Pancreas (tissue), 10 donors: ENCODE measurements at regions not wholly inside any gene's neighbourhood (a gene's known extent, or its start where the extent isn't known, plus 50 kb on each side); places are given as distances from the start of the nearest gene placed in this dataset.
A peak's percentile ranks its signal among the peaks of the same experiment; 100 is the strongest.

Source experiments
- ATAC-seq, 4 donors: fragments of 200-7000 bp; cut with Tn5 transposase; one replicate each; pipeline versions ENCODE4 v1.8.0 to v1.9.1; 2020; ENCODE audit warnings: mild to moderate bottlenecking in 4 of 4, moderate library complexity in 4 of 4
- DNase-seq, 6 donors: peaks; one replicate each; pipeline ENCODE4 v3.0.0-alpha.2; 2020
- FAIRE-seq: peaks from 2 replicates; lab custom pipeline; 2012; peaks lifted over from hg19 to GRCh38; lab: Jason Lieb, UNC
- H3K27ac ChIP-seq, 4 donors: fragments of 200-600 bp; sonication (generic); 1 replicate in 3 of 4; 2 replicates in 1 of 4; pipeline versions ENCODE4 v1.5.0 to v1.8.0; 2020
- H3K27me3 ChIP-seq, 4 donors: fragments of 200-600 bp; one replicate each; pipeline ENCODE4 v1.8.0; 2021
- H3K36me3 ChIP-seq, 3 donors: fragments of 200-600 bp; sonication (generic) in 1 of 3; one replicate each; pipeline versions ENCODE4 v1.5.0 to v1.8.0; 2020 to 2021
- H3K4me1 ChIP-seq, 3 donors: fragments of 200-600 bp; one replicate each; pipeline ENCODE4 v1.8.0; 2021
- H3K4me3 ChIP-seq, 4 donors: fragments of 200-600 bp; sonication (generic) in 2 of 4; one replicate each; pipeline versions ENCODE4 v1.5.0 to v1.8.0; 2020 to 2021
- H3K9me3 ChIP-seq, 4 donors: fragments of 200-600 bp; one replicate each; pipeline ENCODE4 v1.8.0; 2021
- CTCF ChIP-seq, 4 donors: fragments of 200-600 bp; sonication (generic) in 3 of 4; IDR thresholded peaks; one replicate each; pipeline versions ENCODE4 v1.5.0 to v1.8.0; 2021; ENCODE audit warnings: antibody characterized with exemption in 4 of 4
- WGBS, 2 donors: extraction: QIAGEN DNeasy Blood & Tissue Kit; methylation state at CpG; one replicate each; pipeline ENCODE4 v1.1.7; 2013; 5-methylcytosine and 5-hydroxymethylcytosine counted together
- intact Hi-C, 3 donors: fragments of 100-400 bp; cut with DNase I; formaldehyde crosslinking; loops; one replicate each; pipeline versions ENCODE4 v1.11.1 to v1.14.2; 2022
- donor health status: healthy with polysubstance abuse.
- donor health status: DM: no; HTN: no; CAD: no; lungs with moderate emphysema.
- donor health status: DM: no; HTN: no; CAD: no.
- donor health status: control.
- donor health status: control.
- donor health status: Bipolar disorder and iron deficiency.
- donor health status: DM: yes; HTN: yes; CAD: no.
- donor health status: DM: no; HTN: no; CAD: no.
- donor health status: DM: no; HTN: no; CAD: no.
- donor health status: DM: yes; HTN: yes; CAD: no.

DNA sequence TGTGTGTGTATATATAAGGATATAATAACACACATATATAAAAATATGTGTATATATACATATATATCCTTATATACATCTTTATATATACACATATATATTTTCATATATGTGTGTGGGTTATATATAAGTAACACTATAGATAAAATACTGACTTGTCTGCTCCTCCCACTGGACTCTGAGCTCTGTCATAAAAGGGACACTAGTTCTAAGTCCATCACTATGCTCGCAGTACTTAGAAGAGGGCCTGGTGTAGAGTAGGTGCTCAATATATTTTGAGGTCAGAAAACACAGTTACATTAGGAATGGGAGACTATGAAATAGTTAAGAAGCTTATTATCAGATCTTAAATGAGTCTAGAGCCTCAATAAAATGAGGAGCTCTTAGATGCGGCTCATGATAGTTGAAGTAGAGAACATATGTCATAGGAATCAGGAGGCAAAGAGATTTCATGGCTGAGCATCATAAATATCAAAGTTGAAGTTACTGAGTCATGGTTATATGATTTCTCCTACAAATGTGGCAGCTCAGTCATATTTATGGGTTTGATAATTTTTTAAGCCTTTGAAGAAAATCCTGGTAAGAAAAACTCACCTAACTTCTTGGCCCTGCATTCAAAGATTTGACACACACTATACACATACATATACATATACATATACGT lies 371.2 kb upstream of the THBS1 start:
- intact Hi-C loops: loop anchor here in 1 of 3 donors (10.0 kb wide), 1 partner anchor 65 kb away; no protein-coding TSS in a partner anchor
- DNase-seq (no peak), FAIRE-seq (no peak), ATAC-seq (no peak)
- WGBS, 2 donors: 95 to 97% methylated on average over 3 of the region's 3 CpGs
- Histone ChIP-seq H3K4me1 (peaks cover 0 to 20% (median 4%) of the 10 kb centered on the region in 3 donors), H3K27ac (no peak overlapping the region), H3K27me3 (no peaks in the 10 kb centered on the region), H3K4me3 (no peak overlapping the region), H3K36me3 (no peaks in the 10 kb centered on the region), H3K9me3 (no peaks in the 10 kb centered on the region)
- TF ChIP-seq CTCF (IDR thresholded peaks at IDR 0.05): no peak

DNA sequence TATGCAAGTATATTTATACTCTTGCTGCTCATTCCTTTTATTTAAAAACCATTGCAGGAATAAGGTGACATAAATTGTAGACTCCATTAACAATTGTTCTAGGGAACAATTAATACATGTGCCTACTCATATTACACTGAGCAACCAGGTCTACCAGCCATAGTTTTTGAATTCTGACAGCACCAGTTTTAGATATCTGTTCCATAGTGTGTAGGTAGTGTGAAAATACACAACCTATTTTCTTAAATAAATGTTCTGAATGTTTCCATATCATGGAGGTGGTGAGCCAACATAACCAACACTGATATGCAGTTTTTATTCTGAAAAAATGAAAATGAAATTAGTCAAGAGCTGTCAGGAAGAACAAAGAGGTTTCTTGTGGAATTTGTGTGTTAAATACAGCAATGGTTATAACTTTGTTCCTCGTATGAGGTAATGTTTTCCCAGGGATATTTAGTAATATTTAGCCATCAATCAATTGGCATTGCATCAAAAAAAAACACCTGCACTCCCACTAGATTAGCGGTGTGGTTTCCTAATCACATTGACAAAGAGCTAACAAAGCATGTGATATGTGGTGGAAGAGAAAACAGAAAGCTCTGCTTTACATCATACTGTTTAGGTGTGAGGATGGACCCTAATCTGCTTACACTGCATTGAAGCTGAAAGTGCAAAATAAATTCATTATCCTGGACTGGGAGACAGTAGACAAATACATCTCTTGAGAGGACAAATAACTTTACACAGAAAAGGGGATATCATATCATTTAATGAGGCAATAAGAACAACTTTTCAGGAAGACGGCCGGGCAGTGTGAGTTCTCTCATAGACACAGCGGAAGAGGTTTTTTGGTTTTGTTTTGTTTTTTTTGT lies 369.5 kb upstream of the THBS1 start:
- DNase-seq: peak in 2 of 6 donors; percentile 25 to 31
- Histone ChIP-seq H3K4me1 (peaks cover 0 to 20% (median 4%) of the 10 kb centered on the region in 3 donors), H3K36me3 (no peaks in the 10 kb centered on the region), H3K4me3 (no peak overlapping the region), H3K27ac (peak overlapping the region; percentile 16 to 69 (median 50)), H3K27me3 (no peaks in the 10 kb centered on the region), H3K9me3 (no peaks in the 10 kb centered on the region)
- FAIRE-seq: no peak
- peak; percentile 90 to 93 (median 92) for ATAC-seq
- intact Hi-C loops: loop anchor here in 1 of 3 donors (10.0 kb wide), 1 partner anchor 63 kb away; no protein-coding TSS in a partner anchor
- WGBS, 2 donors: 18 to 34% methylated on average over 5 of the region's 5 CpGs
- no peak for TF ChIP-seq CTCF (IDR thresholded peaks at IDR 0.05)

- TF ChIP-seq CTCF (IDR thresholded peaks at IDR 0.05): no peak
- Histone ChIP-seq H3K36me3 (no peaks in the 10 kb centered on the region), H3K9me3 (no peaks in the 10 kb centered on the region), H3K27me3 (no peaks in the 10 kb centered on the region), H3K4me3 (no peak overlapping the region), H3K27ac (peak overlapping the region in 1 of 4 donors; percentile 19), H3K4me1 (peaks cover 0 to 20% (median 4%) of the 10 kb centered on the region in 3 donors)
- FAIRE-seq (no peak), ATAC-seq (peak in 3 of 4 donors; percentile 18 to 41 (median 26)), DNase-seq (peak in 2 of 6 donors; percentile 19 to 25)
- intact Hi-C loops: loop anchor here in 1 of 3 donors (10.0 kb wide), 1 partner anchor 61 kb away; no protein-coding TSS in a partner anchor
- 61 to 68% methylated on average over 7 of the region's 7 CpGs for WGBS, 2 donors
These were observed 367.5 kb upstream of the THBS1 start for GRCh38 chr15:39213385-39213840.

DNA sequence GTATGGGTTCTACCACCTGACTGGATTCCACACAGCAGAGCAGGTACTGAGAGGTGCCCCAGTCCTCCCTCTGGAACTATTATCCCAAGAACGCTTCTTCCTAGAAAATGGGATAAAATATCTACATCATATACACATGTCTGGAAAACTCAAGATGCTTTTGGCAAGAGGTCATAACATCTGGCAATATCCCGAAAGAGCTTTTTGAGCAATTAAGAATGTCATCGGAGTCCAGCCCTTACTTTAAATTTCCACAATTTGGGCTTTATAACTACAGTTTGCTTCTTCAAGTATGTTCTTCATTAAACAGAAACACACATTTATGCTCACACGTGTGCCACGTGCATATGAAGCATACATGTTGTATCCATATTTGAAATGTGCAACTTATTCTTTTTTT lies 365.9 kb upstream of the THBS1 start:
- FAIRE-seq (no peak), ATAC-seq (no peak), DNase-seq (no peak)
- intact Hi-C loops: loop anchor here in 1 of 3 donors (10.0 kb wide), 1 partner anchor 60 kb away; no protein-coding TSS in a partner anchor
- Histone ChIP-seq H3K36me3 (no peaks in the 10 kb centered on the region), H3K9me3 (no peaks in the 10 kb centered on the region), H3K4me1 (peaks cover 4 to 24% (median 6%) of the 10 kb centered on the region in 3 donors), H3K27ac (no peak overlapping the region), H3K4me3 (no peak overlapping the region), H3K27me3 (no peaks in the 10 kb centered on the region)
- TF ChIP-seq CTCF (IDR thresholded peaks at IDR 0.05): no peak
- WGBS, 2 donors: 86 to 89% methylated on average over 5 of the region's 5 CpGs
